G401.6 (cell line): ENCODE measurements at regions not wholly inside any gene's neighbourhood (a gene's known extent, or its start where the extent isn't known, plus 50 kb on each side); places are given as distances from the start of the nearest gene placed in this dataset.
"Not testable (repeated sequence)": the region's sequence is repeated elsewhere in the genome, so short reads cannot be mapped to it uniquely, and the experiment has no call there.

Experiments used
- FAIRE-seq: peaks from 2 replicates; lab custom pipeline; 2012; peaks lifted over from hg19 to GRCh38; lab: Jason Lieb, UNC

DNA sequence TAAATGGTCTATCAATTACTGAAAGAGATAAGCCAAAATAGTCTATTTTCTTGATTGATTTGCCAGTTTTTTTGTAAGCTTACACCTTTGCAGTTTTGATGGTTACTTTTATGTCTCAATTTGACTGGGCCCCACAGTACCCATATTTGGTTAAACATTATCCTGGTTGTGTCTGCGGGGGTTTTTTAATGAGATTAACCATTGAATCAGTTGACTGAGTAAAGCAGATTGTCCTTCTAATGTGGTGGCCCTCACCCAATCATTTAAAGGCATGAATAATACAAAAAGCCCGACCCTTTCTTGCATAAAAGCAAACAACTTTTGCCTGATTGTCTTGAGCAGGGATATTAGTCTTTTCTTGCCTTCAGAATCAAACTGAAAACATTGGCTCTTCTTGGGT lies 650.0 kb upstream of the RGS18 start:
- no peak for FAIRE-seq

DNA sequence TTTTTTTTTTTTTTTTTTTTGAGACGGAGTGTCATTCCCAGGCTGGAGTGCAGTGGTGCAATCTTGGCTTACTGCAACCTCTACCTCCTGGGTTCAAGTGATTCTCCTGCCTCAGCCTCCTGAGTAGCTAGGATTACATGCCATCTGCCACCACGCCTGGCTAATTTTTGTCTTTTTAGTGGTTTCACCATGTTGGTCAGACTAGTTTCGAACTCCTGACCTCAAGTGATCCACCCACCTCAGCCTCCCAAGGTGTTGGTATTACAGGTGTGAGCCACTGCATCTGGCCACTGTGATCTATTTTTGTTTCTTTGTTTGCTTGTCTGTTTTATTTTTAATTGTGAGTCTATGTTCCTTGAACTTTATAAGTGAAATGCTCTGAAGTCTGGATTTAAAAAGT lies 646.8 kb upstream of the RGS18 start:
- FAIRE-seq, result not testable (repeated sequence)

DNA sequence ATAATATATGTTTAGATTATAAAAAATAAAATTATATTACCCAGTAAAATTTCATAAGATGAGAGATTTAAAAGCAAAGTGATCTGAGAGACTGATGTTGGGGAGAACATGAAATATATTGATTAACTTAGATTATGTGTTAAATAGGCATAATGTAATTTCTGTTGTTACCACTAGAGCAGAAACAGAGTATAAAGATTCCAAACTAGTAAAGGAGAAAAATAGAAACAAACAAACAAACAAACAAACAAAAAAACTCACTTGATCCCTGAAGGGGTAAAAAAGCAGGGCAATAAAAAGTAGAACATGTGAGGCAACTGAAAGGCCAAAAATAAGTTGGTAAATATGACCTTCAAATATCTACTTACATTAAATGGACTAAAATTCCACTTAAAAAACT lies 640.4 kb upstream of the RGS18 start:
- no peak for FAIRE-seq

DNA sequence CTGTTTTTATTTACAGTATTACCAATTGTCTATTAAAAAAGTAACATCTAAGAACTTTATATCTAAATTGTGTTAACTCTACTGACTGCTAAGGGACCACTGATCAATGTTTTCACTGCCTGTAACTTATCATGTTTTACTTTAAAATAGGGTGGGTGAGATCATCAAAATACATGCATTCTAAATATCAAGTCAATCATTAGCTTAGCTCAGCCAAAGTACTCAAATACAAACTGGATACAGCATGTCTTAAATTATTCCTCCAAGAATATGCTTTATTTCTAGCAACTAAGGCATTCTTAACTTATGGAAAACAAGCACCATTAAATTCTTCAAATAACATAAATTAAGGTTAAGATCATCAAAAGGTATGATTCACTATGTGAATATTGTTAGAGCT lies 638.7 kb upstream of the RGS18 start:
- FAIRE-seq, result no peak

DNA sequence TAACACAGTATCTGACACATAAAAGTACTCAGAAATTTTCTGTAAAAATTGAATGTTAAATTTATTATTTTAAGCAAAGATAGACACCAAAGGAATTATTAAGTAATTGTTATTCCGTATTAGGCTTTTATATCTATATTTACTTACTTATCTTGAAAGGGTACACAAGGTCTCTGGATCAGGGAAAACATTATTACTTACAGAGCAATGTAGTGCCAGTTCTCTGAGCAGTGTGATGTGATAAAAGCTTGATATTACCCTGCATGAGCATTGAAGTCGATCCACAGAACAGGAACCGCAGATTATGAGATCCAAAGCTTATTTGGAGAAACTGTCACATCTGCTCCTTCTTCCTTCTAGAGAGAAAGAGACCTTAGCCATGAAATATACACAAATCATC lies 637.9 kb upstream of the RGS18 start:
- no peak for FAIRE-seq

DNA sequence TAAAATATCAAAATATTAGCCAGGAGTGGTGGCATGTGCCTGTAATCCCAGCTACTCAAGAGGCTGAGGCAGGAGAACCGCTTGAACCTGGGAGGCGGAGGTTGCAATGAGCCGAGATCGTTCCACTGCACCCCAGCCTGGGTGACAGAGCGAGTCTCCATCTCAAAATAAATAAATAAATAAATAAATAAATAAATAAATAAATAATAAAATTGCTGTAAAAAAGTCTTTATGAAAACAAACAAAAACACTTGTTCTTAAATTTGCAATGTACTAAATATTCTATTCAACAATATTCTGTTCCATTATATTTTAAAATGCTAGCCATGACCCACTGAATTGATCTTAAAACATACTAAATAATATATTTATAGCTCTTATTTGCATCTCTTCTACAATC lies 632.3 kb upstream of the RGS18 start:
- FAIRE-seq, result not testable (repeated sequence)

DNA sequence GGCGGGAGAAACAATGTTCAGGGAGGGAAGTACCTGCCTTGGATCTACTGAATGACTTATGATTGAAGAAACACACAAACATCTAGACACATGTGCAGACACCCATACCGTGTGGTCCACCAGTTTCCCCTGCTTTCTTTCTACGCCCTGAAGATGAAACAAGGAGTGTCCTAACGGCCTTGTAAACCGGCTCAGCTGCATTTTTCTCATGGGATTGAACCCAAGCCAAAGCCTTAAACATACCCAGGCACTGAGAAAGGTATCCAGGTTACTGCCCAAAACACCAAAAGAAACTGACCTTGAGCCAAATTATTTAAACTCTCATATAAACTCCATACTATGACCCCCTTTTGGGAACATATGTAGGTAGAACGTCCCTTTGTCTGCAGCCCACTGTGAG lies 630.0 kb upstream of the RGS18 start:
- no peak for FAIRE-seq

DNA sequence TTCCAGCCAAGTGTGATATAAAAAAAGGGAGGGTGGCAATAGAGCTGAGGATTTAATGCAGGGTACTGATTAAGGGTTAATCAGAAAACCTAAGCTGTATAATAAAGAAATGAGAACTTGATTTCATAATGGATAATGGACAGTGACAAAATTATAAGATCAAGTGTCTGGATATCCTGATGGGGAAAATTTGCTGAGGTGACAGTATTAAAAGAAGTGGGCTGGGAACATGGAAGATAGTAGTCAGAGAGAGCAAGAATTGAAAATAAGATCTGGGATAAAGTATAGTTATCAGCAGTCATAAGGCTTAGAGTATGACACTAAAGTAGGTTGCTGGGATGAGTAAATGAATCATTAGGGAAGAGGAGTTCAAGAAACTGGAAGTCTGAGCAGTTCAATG lies 627.3 kb upstream of the RGS18 start:
- no peak for FAIRE-seq

DNA sequence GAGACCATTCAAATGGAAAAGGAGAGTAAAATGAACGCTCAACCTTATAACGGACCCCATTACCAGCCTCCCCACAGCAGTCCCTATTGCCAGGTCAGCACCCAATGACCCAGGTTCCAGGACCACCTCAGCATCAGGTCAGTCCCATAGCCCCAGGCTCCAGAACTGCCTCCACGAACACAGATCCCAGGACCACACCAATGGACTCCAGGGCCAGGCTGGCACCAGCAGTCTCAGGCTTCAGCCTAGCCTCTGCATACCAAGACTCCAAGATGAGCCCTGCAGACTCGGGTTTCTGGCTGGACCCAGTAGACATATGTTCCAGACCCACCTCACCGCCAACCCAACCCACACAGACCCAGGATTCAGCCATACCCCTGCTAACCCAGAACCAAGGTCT lies 625.0 kb upstream of the RGS18 start:
- FAIRE-seq, result no peak

DNA sequence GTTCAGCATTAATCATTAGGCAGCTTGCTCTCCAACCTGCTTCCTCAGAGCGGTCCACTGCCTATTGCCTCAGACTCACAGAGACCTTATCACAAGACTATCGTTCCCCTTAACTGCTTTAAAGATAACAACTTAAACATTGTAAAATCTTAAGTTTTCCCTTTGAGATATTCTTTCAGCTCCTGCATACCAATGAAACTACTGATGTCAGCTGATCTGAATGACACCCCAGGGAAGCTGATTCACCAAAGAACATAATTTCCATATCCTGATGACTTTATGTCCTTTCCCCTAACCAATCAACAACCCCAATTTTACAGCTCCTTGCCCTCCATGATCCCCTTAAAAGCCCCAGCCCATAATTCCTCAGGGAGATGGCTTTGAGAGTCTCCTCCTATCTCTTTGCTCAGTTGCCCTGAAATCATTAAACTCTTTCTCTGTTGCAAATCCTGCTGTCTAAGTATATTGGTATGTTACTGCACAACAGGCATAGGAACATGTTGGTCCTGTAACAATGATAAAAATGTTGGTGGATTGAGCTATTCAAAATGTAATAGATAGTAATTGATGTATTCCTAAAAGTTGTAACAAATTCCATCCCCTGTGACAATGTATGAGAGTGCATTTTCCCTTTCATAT lies 621.4 kb upstream of the RGS18 start:
- FAIRE-seq, result no peak

DNA sequence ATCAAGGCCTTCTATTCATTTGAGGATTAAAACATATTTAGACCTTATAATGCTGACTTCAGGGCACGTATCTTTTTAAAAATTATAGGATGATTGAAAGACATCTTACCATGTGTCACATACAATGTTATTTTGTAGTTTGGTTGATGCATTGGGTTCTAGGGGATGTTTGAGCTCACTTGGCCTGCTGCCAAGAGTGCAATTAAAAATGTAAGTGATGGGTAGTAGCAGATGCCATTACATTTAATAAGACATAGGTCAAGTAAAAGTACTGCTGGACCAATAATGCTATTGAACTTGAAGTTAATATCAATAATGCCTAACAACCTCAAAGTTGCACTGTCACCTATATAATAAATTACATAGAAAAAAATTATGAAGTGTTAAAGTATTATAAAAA lies 616.5 kb upstream of the RGS18 start:
- FAIRE-seq, result no peak

DNA sequence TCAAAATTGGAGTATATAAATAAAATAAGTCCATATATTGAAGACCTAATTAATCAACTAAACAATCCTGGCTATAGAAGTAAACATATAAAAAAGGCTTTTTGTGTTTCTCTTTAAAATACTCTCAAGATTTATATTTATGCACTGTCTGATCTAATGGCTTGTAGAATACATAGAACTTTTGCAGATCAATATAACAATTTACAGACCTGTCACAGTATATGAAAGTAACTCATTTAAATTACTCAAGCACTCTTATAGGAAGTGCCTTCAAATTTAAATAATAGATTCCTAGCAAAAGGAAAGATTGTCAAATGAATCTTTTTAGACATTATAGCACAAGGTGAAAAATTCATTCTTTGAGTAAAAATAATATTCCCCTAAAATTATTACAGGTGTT lies 615.8 kb upstream of the RGS18 start:
- no peak for FAIRE-seq

DNA sequence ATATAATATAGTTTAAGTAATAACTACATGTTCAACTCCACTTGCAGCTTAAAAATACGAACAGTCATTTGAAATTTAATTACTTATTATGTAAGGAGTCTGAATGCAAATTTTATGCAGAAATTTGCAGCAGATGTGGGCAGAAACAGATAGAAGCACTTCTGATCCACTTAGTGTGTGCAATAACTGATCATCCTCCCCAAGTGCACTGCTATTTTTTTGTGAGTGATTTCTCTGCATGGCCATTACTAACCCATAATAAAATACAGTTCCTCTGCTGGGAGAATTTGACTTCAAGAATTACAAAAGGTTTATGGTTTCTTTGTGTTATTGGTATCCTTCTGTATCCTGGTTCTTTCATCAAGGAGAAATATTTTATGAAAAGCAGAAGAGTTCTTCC lies 611.5 kb upstream of the RGS18 start:
- no peak for FAIRE-seq

DNA sequence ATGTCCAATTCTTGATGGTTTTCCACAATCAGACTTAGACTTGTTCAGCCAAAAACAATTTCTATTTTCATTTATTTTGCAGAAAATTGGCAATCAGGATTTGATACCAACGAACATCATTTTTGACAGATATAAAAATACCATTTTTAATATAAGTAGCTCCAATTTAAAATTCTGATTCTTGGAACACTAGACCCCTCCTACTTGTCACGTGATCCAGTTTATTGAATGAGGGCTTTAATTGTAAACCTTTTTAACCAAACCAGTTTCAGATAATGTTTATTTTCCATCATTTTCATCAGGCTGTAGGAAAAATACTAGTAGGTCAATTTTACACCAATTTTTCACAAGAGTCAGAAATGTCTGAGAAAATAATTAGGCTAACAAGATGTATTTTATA lies 607.2 kb upstream of the RGS18 start:
- FAIRE-seq, result no peak

DNA sequence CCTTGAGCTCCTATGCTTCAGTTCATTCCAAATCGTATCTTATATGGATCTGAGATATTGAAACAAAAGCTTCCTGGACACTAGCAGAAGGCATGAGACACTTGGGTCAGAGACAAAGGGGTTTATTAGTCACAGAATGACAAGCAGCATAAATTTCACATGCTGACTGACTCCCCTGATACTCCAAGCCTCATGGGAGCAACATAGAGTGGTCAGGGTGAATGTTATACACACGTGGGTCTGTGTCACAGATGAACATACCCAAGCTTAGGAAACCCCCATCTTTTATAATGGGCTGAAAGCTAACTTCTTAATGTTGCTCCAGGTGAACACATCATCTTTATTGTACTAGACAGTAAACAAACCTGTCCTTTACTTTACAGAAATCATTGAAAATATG lies 599.9 kb upstream of the RGS18 start:
- no peak for FAIRE-seq

DNA sequence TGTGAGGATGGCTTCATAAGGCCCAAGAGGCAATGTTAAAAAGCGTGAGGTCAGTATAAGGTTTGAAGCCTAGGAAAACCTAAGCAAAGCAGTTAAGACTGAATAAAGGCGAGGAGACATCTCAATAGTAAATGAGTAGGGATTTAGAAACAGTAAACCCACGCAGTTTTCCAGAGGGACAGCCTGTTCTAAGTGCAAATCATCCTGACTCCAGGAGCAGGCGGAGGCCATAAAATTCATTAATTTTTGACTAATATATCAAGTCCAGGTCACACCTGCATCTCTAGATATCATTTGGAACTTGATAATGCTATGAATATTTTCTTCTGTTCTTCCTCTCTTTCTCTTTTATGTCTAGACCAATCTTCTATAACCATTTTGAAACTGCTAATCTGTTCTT lies 597.0 kb upstream of the RGS18 start:
- no peak for FAIRE-seq

DNA sequence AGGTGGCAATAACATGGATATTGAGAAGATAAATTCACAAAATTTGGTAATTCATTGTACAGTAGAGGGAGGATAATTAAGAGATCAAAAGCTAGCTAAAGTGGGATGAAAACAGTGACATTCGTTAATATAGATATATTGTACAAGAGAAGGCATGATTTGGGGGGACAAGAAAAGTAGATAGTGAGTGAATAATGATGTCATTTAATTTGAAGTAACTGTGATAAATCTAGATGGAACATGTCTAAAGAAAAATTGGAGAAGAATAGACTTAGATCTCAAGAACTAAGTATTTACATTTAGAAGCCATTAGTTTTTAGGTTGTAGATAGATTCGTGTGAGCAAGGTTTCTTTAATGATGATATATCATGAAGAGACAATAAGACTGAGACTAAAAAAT lies 594.0 kb upstream of the RGS18 start:
- FAIRE-seq, result no peak

DNA sequence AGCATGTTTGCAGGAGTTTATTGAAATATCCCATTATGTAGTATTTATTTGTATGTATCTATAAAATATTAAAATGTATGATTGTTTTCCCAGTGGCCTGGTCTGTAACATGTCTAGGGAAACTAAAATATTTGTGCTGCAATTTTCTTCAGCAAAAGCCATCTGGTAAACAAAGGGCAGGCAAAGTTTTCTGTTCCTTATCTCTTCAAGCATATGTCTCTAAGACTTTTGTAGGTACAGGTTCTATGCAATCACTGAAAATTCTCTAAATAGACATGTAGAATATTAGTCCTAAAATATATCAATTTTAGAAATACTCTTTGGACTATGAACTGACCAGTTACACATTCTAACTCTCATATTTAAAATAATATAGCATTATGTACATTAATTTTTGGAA lies 585.8 kb upstream of the RGS18 start:
- no peak for FAIRE-seq

DNA sequence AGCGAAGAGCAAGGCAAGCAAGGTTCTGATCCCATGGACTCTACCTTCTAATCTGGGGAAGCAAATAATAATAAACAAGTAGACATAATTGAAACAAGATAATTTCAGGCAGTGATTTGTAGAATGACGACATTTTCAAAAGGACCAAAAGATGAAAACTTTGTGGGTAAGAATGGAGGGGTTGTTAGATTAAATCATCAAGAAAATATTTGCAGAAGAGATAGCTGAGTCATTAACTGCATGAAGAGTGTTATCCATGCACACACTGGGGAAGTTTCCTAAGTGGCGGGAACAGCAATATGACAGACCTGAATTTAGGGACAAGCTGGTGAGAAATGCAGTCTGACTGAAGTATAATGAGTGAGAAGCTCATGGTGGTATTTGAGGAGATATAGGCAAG lies 583.1 kb upstream of the RGS18 start:
- FAIRE-seq, result no peak

DNA sequence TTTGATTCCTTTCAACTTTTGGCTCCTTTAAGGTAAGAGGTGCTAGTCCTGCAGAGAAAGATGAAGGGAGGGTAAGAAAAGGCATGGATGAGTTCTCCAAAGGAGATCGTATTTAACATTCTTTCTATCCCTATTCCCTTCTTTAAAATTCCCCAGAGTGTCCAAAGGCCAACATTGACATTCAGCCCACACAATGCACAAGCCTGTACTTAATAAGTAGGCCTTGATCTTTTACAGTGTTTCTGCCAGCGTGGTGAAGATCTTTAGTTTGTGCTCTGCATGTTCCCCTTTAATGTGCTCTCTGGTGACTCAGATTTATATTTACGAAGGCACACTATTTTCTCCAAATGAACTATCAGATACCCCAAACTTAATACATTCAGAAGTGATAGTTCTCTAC lies 582.5 kb upstream of the RGS18 start:
- no peak for FAIRE-seq

DNA sequence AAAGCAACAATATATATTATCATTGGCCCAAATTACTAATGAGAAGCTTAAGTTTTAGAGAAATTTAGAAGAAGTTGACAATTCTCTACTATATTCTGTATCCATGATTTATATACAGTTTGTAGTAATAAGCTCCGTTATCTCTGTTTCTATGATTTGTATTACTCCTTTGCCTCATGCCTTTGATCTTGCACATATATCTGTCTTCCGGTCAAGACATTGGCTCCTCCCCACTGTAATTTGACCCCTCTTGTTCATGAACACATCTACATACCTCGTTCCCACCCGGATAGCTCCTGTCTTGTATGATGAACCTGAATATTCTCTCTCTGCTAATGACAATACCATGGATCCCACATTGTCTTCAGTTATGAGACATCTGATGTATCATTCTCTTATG lies 581.0 kb upstream of the RGS18 start:
- no peak for FAIRE-seq

DNA sequence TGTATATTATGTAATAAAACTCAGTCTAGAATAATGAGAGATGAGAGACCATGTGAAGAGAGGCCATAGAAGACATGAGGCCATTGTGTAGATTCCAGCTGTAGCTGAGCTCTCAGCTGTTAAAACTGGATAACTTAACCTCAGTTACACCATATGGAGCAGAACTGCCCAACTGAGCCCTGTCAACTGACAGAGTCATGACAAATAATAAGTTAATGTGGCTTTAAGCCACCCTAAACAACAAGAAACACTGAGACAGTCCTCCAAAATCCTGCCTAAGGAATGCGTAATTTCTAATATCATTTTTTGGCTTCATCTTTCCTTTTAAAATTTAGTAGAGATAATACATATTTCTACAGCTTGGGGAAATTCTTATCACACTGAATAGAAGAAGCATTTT lies 580.0 kb upstream of the RGS18 start:
- no peak for FAIRE-seq

DNA sequence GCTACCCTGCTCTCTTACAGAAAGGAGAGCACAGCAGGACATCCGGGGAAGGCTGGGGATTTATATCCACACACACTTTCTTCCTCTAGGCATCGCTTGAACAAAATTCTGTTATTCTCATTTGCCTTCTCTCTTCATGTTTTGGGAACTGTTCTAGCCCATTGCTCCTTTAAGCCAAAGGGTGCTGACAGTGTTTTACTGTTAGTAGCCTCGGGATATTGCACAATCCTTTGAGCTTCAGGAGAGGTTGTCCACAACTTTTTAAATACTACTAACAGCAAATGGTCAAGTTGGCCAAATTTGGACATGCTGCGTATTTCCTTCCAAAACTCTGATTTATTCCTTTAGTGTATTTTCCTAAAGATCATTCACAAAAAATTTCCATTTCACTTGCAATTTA lies 579.2 kb upstream of the RGS18 start:
- FAIRE-seq, result no peak

DNA sequence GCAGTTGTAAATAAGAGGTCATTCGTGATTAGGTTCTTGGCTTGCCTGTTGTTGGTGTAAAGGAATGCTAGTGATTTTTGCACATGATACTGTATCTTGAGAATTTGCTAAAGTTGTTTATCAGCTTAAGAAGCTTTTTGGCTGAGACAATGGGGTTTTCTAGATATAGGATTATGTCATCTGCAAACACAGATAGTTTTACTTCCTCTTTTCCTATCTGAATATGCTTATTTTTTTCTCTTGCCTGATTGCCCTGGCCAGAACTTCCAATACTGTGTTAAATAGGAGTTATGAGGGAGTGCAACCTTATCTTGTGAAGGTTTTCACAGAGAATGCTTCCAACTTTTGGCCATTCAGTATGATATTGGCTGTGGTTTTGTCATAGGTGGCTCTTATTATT lies 576.1 kb upstream of the RGS18 start:
- FAIRE-seq, result no peak

DNA sequence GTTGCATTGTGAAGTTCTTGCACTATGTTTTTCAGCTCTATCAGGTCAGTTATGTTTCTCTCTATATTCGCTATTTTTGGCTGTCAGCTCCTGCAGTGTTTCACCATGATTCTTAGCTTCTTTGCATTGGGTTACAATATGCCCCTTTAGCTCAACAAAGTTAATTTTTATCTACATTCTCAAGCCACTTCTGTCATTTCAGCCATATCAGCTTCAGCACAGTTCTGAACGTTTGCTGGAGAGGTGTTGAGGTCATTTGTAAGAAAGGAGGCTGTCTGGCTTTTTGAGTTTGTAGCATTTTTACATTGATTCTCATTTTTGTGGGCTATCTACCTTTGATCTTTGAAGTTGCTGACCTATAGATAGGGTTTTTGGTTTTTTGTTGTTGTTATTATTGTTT lies 573.2 kb upstream of the RGS18 start:
- FAIRE-seq, result no peak
